Neural progenitor cell (in vitro differentiated cells): ENCODE measurements at regions not wholly inside any gene's neighbourhood (a gene's known extent, or its start where the extent isn't known, plus 50 kb on each side); places are given as distances from the start of the nearest gene placed in this dataset.

Experiments
- DNase-seq: peaks from one replicate; pipeline ENCODE4 v3.0.0-alpha.2; 2016; ENCODE audit warnings: low spot score
- H2AFZ ChIP-seq: fragments of 200-600 bp; sonication (generic); replicated peaks from 2 replicates; pipeline ENCODE4 v1.6.1; 2016; ENCODE audit warnings: antibody characterized with exemption
- H3F3A ChIP-seq: fragments of 200-600 bp; sonication (generic); 2 replicates; pipeline ENCODE4 v1.6.1; 2016; ENCODE audit warnings: antibody characterized with exemption, low read depth
- H3K27ac ChIP-seq: fragments of 200-600 bp; sonication (generic); 2 replicates; pipeline ENCODE4 v1.5.1; 2016; ENCODE audit warnings: mild to moderate bottlenecking
- H3K27me3 ChIP-seq: fragments of 200-600 bp; sonication (generic); 2 replicates; pipeline ENCODE4 v1.6.1; 2016; ENCODE audit warnings: mild to moderate bottlenecking, moderate library complexity
- H3K36me3 ChIP-seq: fragments of 200-600 bp; sonication (generic); 2 replicates; pipeline ENCODE4 v1.5.1; 2016
- H3K4me1 ChIP-seq: fragments of 200-600 bp; sonication (generic); 2 replicates; pipeline ENCODE4 v1.6.1; 2016; ENCODE audit warnings: mixed run types
- H3K4me2 ChIP-seq: fragments of 200-600 bp; sonication (generic); 2 replicates; pipeline ENCODE4 v1.6.1; 2016
- H3K4me3 ChIP-seq: fragments of 200-600 bp; sonication (generic); 2 replicates; pipeline ENCODE4 v1.5.1; 2016
- H3K79me2 ChIP-seq: fragments of 200-600 bp; sonication (generic); 2 replicates; pipeline ENCODE4 v1.6.1; 2016; ENCODE audit warnings: low read depth
- H3K9ac ChIP-seq: fragments of 200-600 bp; sonication (generic); 2 replicates; pipeline ENCODE4 v1.6.1; 2016
- H3K9me3 ChIP-seq: fragments of 200-600 bp; sonication (generic); 2 replicates; pipeline ENCODE4 v1.5.1; 2016; ENCODE audit warnings: low read depth
- H4K20me1 ChIP-seq: fragments of 200-600 bp; sonication (generic); 2 replicates; pipeline ENCODE4 v1.6.1; 2016; ENCODE audit warnings: low read depth
- H3K27ac Mint-ChIP-seq: 3 replicates; pipeline ENCODE4 v1.8.0; 2021; ENCODE audit warnings: mixed read lengths
- H3K27me3 Mint-ChIP-seq: 2 replicates; pipeline ENCODE4 v1.8.0; 2022; ENCODE audit warnings: low read depth, mild to moderate bottlenecking, inconsistent platforms, moderate library complexity, mixed read lengths; ENCODE audit not compliant: insufficient read depth
- H3K36me3 Mint-ChIP-seq: 3 replicates; pipeline ENCODE4 v1.8.0; 2021; ENCODE audit warnings: mixed read lengths
- H3K4me1 Mint-ChIP-seq: 3 replicates; pipeline ENCODE4 v1.8.0; 2021; ENCODE audit warnings: mixed read lengths
- H3K4me3 Mint-ChIP-seq: 3 replicates; pipeline ENCODE4 v1.8.0; 2021; ENCODE audit warnings: mild to moderate bottlenecking, moderate library complexity, mixed read lengths
- H3K9me3 Mint-ChIP-seq: 3 replicates; pipeline ENCODE4 v1.8.0; 2020; ENCODE audit warnings: mixed read lengths
- CTCF ChIP-seq: fragments of 200-600 bp; sonication (generic); IDR thresholded peaks from 2 replicates; pipeline ENCODE4 v1.5.1; 2017; ENCODE audit warnings: antibody characterized with exemption, mild to moderate bottlenecking
- EZH2 ChIP-seq: fragments of 200-600 bp; sonication (generic); IDR thresholded peaks from 2 replicates; pipeline ENCODE4 v1.6.1; 2017; ENCODE audit warnings: antibody characterized with exemption, mild to moderate bottlenecking, moderate library complexity
- EZH2phosphoT487 ChIP-seq: fragments of 200-600 bp; sonication (generic); IDR thresholded peaks from 2 replicates; pipeline ENCODE4 v1.6.1; 2017; ENCODE audit warnings: antibody characterized with exemption

GRCh38 chr4:57679969-57680368, 569.8 kb upstream of the IGFBP7 start:
- Mint-ChIP-seq H3K4me1 (peaks cover 4% of the 10 kb centered on the region), H3K27ac (no peak overlapping the region), H3K36me3 (no peaks in the 10 kb centered on the region), H3K4me3 (no peak overlapping the region), H3K27me3 (no peaks in the 10 kb centered on the region), H3K9me3 (no peaks in the 10 kb centered on the region)
- Histone ChIP-seq H3K9me3 (no peaks in the 10 kb centered on the region), H4K20me1 (no peaks in the 10 kb centered on the region), H3K27ac (no peak overlapping the region), H3K36me3 (no peaks in the 10 kb centered on the region), H3K4me2 (no peak overlapping the region), H3K27me3 (no peaks in the 10 kb centered on the region), H3K4me1 (no peaks in the 10 kb centered on the region), H3K79me2 (no peaks in the 10 kb centered on the region), H2AFZ (no peak overlapping the region), H3K4me3 (no peak overlapping the region), H3K9ac (no peak overlapping the region), H3F3A (no peaks in the 10 kb centered on the region)
- TF ChIP-seq EZH2phosphoT487 = no peak
- TF ChIP-seq EZH2 = no peak
- TF ChIP-seq CTCF = no peak
- no peak for DNase-seq

- Histone ChIP-seq H3K27me3 (no peaks in the 10 kb centered on the region), H3K4me1 (no peaks in the 10 kb centered on the region), H3K4me2 (no peak overlapping the region), H2AFZ (no peak overlapping the region), H3K36me3 (no peaks in the 10 kb centered on the region), H3K4me3 (no peak overlapping the region), H3K9me3 (no peaks in the 10 kb centered on the region), H3K79me2 (no peaks in the 10 kb centered on the region), H4K20me1 (no peaks in the 10 kb centered on the region), H3F3A (no peaks in the 10 kb centered on the region), H3K9ac (no peak overlapping the region), H3K27ac (no peak overlapping the region)
- Mint-ChIP-seq H3K36me3 (no peaks in the 10 kb centered on the region), H3K27ac (no peak overlapping the region), H3K9me3 (no peaks in the 10 kb centered on the region), H3K27me3 (no peaks in the 10 kb centered on the region), H3K4me1 (peaks cover 8% of the 10 kb centered on the region), H3K4me3 (no peak overlapping the region)
- no peak for TF ChIP-seq EZH2
- TF ChIP-seq EZH2phosphoT487 = no peak
- no peak for TF ChIP-seq CTCF
- no peak for DNase-seq
Measured at GRCh38 chr4:57676394-57676793, 566.2 kb upstream of the IGFBP7 start.

- H3K36me3 Mint-ChIP-seq = no peaks in the 10 kb centered on the region
Measured at GRCh38 chr4:57672846-57673433, 562.8 kb upstream of the IGFBP7 start.

More at GRCh38 chr4:57672846-57673433, 562.8 kb upstream of the IGFBP7 start:
- no peaks in the 10 kb centered on the region for H3F3A ChIP-seq
- H3K27me3 ChIP-seq = no peaks in the 10 kb centered on the region
- H3K4me2 ChIP-seq = no peak overlapping the region
- DNase-seq = no peak
- Mint-ChIP-seq H3K4me1 (peaks cover 8% of the 10 kb centered on the region), H3K4me3 (no peak overlapping the region), H3K9me3 (no peaks in the 10 kb centered on the region), H3K27ac (no peak overlapping the region), H3K27me3 (no peaks in the 10 kb centered on the region)
- no peak overlapping the region for H3K9ac ChIP-seq
- H3K79me2 ChIP-seq = no peaks in the 10 kb centered on the region
- no peak overlapping the region for H3K4me3 ChIP-seq
- TF ChIP-seq EZH2phosphoT487 = no peak
- no peak for TF ChIP-seq EZH2
- TF ChIP-seq CTCF = no peak
- no peaks in the 10 kb centered on the region for H3K4me1 ChIP-seq
- H2AFZ ChIP-seq = no peak overlapping the region
- H3K9me3 ChIP-seq = no peaks in the 10 kb centered on the region
- no peak overlapping the region for H3K27ac ChIP-seq
- no peaks in the 10 kb centered on the region for H4K20me1 ChIP-seq
- H3K36me3 ChIP-seq = no peaks in the 10 kb centered on the region
